ENCODE measurements at regions not wholly inside any gene's neighbourhood (a gene's known extent, or its start where the extent isn't known, plus 50 kb on each side); places are given as distances from the start of the nearest gene placed in this dataset.

DNA sequence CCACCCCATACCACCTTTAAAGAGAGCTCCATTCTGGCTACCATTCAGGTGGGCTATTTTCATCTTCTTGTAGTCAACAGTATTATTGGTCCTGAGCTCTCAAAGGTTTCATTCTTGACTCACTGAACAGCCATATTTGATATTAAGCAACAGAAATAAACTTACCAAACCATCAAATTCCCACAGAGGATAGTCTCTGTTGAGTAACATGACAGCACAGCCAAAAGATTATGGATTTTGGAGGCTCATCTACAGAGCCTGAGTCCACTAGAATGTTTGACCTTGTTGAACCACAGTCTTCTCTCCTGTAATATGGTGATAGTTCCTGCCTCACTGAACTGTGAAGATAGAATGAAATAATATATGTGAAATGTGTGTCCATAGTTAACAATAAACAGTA lies 276.3 kb upstream of the LDB2 start:
- no peak for DNase-seq (ENCODE audit: low read depth in 2 of 2)

DNA sequence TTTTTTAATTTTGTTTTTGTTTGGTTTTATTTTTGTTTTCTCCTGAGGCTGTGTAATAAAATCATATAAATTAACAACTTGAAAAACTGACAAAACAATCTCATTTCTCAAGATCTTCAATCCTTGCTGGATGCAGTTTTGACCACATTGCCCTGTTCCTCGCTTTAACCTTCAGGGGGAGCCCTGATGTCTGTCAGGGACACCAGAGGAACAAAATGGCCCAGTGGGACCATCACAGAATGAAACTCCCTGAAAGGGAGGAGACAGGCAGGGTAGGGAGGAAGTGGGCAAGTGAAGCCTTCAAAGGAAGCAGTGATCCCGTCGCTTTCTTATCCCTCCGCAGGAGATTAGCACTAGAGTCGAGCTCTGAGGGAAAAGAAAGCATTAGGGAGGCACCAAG lies 274.9 kb upstream of the LDB2 start:
- no peak for DNase-seq (ENCODE audit: low read depth in 2 of 2)

DNA sequence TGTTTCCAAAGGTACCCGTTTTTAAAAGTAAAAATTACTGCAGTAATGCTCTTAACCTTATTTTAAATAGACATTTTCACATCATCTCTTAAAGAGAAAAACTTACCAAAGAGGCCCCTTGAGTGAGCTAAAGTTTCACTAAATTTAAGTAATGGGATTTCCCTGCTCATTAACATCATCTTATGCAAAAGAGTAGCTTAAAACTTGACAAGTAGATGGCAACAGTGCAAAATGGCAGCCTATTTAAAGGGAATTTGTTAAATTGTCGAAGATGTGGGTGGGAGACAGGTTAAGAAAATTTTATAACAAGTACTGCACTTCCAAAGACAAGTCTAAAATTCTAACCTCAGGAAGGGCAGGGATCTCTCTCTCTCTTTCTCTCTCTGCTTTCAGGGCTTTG lies 271.7 kb upstream of the LDB2 start:
- DNase-seq (ENCODE audit: low read depth in 2 of 2): no peak

DNA sequence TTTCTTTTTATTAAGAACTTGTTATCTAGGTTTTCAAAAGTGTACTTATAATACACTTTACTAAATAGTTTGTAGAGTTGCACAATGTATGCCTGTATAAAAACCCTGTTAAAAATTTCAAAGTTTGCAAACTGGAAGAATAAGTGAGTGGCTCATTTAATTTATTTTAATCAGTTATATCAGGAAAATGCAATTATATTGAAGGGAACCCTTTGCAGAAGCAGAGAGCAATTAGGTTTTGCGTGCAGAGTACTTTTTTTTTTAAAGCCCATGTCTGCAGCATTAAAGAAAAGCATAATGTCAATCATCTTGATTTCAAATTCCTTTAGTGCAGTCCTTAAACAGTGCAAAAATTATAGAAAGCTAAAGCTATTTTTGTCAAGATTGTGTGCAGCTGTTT lies 271.3 kb upstream of the LDB2 start:
- DNase-seq (ENCODE audit: low read depth in 2 of 2): no peak

DNA sequence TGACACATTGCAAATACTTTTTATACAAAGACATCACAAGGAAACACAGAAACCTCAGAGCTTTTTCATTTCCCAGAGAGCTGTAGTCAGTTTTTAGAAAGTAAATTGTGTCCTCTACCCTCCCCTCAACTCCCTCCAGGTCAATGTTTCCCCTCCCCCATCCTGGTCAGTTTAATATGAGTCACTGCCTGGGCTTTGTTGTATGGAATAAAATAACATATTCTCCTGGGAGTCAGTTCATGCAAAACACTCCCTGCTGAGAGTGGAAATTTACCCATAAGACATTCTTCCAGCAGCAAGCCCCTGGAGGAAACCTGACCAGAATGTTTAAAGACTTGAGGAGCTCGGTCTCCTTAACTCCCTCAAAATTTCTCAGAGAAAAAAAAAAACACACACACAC lies 270.1 kb upstream of the LDB2 start:
- no peak for DNase-seq (ENCODE audit: low read depth in 2 of 2)

- no peak for DNase-seq (ENCODE audit: low read depth in 2 of 2)
These were observed 268.5 kb upstream of the LDB2 start for GRCh38 chr4:17166954-17167353.

DNA sequence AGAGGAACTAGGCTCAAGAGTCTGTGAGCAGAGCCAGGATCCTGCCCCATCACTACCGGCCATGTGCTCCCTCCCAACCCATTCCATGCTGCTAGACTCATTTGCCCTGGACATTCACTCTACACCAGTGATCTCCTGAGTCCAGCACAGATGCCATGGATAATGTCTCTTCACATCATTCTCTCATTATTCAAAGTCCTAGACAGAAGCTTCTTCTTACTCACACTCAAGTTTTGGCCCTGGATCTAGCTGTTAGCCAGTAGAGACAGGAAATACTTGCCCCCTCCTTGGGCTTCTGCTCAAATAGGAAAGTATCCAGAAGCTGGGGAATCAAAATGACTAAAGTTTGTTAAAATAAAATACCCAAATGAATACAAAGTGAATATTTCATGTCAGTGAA lies 266.8 kb upstream of the LDB2 start:
- no peak for DNase-seq (ENCODE audit: low read depth in 2 of 2)

DNA sequence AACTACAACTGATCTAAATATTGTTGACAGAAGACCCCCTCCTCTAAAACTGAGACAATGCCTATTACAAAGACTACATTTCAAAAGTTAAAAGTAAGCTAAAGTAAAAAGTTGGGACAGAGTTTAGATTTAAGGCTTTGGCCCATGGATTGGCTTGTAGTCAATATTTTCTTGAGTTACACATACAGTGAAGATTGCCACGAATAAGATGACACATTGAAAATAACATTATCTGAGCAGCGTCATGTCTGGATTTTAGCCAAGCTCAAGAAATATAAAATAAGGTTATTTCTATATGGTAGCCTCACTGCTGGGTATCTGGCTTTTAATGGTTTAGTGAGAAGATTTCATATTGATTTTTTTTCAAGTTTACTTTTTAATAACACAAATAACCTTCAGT lies 266.2 kb upstream of the LDB2 start:
- DNase-seq (ENCODE audit: low read depth in 2 of 2): no peak

DNA sequence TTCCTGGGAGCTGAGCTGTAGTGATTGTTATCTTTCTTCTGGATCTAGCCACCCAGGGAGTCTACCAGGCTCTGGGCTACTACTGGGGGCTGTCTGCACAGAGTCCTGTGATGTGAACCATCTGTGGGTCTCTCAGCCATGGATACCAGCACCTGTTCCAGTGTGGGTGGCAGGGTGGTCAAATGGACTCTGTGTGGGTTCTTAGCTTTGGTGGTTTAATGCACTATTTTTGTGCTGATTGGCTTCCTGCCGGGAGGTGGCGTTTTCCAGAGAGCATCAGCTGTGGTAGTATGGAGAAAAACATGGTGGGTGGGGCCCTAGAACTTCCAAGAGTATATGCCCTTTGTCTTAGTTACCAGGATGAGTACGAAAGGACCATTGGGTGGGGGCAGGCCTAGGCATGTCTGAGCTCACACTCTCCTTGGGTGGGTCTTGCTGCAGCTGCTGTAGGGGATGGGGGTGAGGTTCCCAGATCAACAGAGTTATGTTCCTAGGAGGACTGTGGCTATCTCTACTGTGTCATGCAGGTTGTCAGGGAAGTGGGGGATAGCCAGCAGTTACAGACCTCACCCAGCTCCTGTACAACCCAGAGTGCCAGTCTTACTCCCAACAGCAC lies 264.8 kb upstream of the LDB2 start:
- no peak for DNase-seq (ENCODE audit: low read depth in 2 of 2)

GRCh38 chr4:17157304-17157703 lies 258.9 kb upstream of the LDB2 start:
- DNase-seq (ENCODE audit: low read depth in 2 of 2): no peak

GRCh38 chr4:17155486-17155885 lies 257.0 kb upstream of the LDB2 start:
- no peak for DNase-seq (ENCODE audit: low read depth in 2 of 2)

- DNase-seq (ENCODE audit: low read depth in 2 of 2): no peak
These were observed 255.1 kb upstream of the LDB2 start for GRCh38 chr4:17153572-17153971.

DNA sequence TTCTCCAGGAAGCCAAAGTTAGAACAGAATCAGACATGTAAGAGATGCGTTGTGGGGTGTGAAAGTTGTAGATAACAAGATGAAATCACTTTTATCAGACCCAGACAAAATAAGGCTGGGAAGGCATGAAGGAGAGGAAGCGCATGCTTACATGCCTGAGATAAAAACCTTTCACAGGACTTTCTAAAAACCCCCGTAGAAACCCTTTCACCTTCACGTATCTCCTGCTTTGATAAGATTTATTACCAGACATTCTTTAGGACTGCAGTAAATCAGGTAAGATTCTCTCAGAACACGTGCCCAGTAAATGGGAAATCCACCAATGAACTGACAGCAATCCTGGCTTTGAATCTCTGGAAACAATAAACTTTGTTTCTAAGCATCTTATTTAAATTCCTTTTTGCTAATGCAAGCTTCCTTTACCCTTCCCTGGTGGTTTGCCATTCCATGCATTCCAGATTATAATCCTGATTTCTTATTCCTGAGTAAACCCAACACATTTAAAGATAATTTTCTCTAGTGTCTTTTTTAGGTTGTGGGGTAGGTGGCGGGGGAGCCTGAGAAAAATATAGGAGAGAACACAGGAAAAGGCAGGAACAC lies 254.6 kb upstream of the LDB2 start:
- DNase-seq (ENCODE audit: low read depth in 2 of 2): no peak

- DNase-seq (ENCODE audit: low read depth in 2 of 2): no peak
These were observed 243.8 kb upstream of the LDB2 start for GRCh38 chr4:17142232-17142711.

- no peak for DNase-seq (ENCODE audit: low read depth in 2 of 2)
These were observed 240.4 kb upstream of the LDB2 start for GRCh38 chr4:17138847-17139246.

DNA sequence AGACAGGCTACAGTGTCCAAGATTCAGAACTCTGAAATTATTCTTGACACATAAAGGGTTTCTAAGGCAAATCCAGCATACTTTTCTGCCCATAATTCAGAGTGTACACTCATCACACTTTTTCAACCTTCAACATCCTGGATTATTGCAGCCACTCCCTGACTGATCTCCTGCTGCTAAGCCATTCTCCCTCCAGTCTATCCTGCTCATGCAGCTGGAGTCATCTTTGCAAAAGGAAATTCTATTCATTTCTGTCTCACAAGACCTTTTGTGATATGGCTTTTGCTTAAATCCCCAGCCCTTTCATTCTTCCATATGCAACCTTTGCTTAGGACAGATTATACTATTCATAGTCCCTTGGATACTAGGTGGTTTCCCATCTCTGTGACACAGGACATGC lies 236.1 kb upstream of the LDB2 start:
- DNase-seq (ENCODE audit: low read depth in 2 of 2): no peak

- no peak for DNase-seq (ENCODE audit: low read depth in 2 of 2)
These were observed 235.7 kb upstream of the LDB2 start for GRCh38 chr4:17134100-17134499.

DNA sequence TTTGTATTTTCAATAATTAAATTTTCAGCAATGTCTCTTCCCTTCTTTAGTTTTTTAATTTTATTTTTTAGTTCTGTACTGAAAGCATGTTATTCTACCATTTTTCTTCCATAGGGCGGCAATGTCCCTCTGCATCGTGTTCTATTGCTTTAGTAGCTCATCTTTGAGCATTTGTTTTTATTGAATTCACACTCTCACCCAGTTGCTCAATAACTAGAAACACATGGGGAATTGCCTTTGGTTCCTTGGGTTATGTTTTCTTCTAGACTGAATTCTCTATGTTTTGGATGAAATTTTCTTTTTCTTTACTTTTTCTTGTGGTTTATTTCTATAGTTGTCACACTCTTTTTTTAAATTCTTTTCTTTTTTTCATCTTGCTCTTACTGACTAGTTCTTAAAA lies 233.8 kb upstream of the LDB2 start:
- DNase-seq (ENCODE audit: low read depth in 2 of 2): no peak

DNA sequence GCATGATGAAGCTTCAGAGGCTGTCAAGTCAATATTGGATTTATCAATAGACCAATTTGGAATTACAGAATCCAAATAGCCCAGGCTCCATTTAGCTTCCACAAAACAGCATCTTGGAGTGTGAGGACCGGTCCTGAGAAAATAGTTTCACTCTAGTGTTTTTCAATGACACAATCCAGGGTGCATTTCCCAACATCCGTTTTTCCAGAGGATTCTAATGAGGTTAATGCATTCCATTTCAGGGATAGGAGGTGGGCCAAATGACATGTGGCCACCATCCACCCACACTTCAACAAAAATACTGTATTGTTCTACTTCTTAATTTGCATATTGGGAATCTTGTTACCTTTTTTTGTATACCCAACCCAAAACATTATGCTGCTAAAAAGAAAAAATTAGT lies 229.8 kb upstream of the LDB2 start:
- no peak for DNase-seq (ENCODE audit: low read depth in 2 of 2)

- DNase-seq (ENCODE audit: low read depth in 2 of 2): no peak
These were observed 228.0 kb upstream of the LDB2 start for GRCh38 chr4:17126321-17126966.

GRCh38 chr4:17124767-17125166 lies 226.3 kb upstream of the LDB2 start:
- no peak for DNase-seq (ENCODE audit: low read depth in 2 of 2)

- DNase-seq (ENCODE audit: low read depth in 2 of 2): no peak
These were observed 222.3 kb upstream of the LDB2 start for GRCh38 chr4:17120761-17121160.

GRCh38 chr4:17117746-17118145 lies 219.3 kb upstream of the LDB2 start:
- no peak for DNase-seq (ENCODE audit: low read depth in 2 of 2)

DNA sequence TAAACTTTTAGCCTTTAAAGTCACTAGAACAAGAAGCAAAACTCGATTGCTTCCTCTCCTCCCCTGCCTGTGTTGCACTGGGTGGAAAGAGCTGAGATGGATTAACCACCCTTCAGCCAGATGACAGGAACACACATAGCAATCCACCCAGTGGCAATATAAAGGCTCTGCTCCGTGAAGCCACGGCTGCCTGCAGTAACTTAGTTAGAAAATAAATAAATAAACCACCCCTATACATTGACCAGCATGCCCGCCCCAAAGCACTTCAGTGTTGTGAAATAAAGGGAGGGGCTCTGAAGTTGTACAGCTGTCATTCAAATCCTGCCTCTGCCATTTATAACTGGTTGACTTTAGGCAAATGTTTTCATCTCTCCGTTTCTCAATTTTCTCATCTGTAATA lies 217.1 kb upstream of the LDB2 start:
- no peak for DNase-seq (ENCODE audit: low read depth in 2 of 2)
